Eye (tissue), 1 donor: ENCODE measurements at regions not wholly inside any gene's neighbourhood (a gene's known extent, or its start where the extent isn't known, plus 50 kb on each side); places are given as distances from the start of the nearest gene placed in this dataset.

ENCODE experiments used
- DNase-seq: peaks from one replicate; pipeline ENCODE4 v3.0.0-alpha.2; 2015

DNA sequence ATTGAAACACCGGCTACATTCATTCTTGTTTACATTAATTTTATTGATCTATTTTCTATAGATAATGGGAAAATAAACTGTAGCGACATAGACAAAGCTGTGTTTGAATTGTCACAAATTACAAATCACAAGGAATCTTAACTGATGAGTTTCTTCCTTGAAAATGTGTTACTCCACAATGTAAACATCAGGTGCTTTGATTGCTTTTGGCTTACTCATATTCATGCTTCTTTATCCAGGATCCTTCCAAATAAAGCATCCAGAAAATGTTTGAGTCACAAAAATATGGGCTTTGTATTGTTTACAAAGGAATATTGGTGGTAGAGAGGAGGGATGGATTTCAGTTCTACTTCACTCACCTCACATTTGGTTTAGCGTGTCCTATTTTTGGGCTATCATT lies 64.0 kb downstream of the BMP2 start:
- no peak for DNase-seq

DNA sequence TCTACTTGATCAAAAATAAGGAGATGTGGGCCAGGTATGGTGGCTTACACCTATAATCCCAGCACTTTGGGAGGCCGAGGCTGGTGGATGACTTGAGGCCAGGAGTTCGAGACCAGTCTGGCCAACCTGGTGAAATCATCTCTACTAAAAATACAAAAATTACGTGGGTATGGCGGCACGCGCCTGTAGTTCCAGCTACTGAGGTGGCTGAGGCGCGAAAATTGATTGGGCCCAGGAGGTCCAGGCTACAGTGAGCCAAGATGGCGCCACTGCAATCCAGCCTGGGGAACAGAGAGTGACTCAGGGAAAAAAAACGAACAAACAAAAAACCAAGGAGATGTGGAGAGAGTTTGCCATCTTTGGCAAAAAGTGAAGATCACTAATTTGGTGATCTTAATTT lies 65.3 kb downstream of the BMP2 start:
- DNase-seq: no peak

DNA sequence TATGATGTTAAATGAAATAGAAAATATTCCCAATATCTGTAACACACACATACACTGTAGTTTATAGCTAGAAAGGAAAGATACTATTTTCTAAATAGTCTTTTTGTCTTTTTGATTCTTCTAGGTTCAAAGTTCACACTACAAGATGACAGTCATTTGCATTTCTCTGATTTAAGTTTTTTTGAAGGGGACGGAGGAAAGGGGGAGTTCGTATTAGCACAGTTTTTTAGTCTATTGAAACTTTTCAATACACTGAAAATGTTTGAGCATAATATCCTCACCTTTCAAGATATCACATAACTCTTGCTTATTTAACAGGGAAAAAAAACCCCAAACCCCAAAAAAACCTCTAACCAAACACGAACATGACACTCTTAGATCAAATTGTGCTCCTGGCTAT lies 68.1 kb downstream of the BMP2 start:
- DNase-seq: no peak

- DNase-seq: no peak
Measured at GRCh38 chr20:6836821-6837374, 69.4 kb downstream of the BMP2 start.

DNA sequence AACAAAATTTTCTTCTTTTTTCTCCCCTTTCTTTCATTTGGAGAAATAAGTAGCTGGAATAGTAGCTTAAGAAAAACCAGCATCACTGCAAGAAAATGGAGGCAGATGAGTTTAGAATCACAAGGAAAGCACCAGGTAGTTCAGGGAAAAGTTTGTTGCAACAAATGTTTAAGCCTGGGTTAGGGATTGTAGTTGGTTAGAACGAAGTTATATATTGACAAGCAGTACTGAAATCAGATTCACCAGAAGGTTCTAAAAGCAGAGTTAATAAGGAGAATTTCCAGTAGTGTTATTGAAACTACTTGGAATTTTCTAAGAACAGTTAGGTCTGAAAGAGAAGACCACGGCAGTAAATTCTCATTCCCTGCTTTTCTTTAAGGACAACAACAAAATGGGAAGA lies 70.2 kb downstream of the BMP2 start:
- DNase-seq: no peak

GRCh38 chr20:6838181-6838826 lies 70.8 kb downstream of the BMP2 start:
- DNase-seq: peak; percentile 47

DNA sequence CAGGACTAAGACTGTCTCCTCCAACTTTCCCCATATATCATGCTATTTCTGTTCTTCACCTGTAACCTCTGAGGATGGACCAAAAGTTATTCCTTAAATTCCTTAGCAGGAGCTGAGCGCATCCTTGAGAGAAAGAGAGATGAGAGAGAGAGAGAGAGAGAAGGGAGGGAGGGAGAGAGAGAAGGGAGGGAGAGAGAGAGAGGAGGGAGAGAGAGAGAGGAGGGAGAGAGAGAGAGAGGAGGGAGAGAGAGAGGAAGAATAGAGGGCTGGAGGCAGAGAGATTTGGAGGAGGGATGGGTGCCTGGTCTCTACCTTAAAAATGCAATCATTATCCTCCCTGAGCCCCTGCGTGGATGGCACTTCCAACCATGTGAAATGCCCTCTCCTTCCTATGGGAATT lies 73.6 kb downstream of the BMP2 start:
- DNase-seq: no peak

DNA sequence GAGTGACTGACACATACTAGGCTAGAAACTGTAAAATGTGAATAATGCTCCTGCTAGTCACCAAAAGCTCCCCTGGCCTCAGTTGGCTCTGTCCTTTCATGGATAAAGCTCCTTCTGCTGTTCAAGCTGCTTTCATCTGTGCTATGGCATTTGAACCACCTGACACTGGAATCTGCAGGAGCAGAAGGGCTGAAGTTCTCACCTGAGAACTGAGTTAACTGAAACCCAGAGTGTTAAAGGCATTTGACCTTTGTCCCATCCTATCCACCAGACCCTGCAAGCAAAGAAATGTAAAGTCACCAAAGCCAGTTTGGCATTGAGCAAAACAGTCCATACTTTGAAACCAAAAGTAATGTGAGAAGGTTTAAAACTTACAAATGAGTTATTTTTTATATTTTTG lies 77.7 kb downstream of the BMP2 start:
- no peak for DNase-seq

DNA sequence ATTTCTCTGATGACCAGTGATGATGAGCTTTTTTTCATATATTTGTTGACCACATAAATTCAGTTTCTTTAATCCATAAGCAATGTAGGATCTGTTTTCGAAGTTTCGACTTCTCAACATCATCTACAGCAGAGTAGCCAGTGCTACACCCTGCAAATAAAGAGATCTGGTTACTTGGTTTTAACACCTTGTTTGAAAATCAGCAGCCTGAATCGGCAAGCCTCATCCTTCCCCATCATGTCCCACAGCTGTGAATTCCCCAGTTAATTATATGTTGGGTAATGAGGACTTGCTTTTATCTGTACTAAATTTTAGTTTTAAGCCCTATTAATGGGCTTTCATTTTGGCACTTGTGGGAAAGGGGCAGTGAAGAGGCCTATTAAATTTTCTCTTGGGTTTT lies 80.6 kb downstream of the BMP2 start:
- no peak for DNase-seq

DNA sequence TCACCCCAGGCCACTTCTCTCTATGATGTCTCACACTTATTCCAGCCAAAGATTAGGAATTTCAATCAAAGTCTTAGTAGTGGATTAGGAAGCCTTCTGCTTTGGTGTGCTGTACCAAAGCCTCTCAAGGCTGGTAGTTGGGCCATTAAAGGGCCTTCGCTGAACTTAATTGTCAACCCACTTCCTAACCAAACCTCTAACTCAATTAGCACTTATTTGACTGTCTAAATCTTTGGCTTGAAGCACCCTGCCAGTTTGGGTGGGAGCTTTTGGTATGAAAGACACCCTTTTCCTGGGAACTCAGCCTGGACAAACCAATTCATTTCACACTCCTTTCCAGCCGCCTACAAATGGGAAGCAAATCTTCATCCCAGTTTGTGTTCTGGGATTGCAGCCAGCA lies 81.5 kb downstream of the BMP2 start:
- no peak for DNase-seq

DNA sequence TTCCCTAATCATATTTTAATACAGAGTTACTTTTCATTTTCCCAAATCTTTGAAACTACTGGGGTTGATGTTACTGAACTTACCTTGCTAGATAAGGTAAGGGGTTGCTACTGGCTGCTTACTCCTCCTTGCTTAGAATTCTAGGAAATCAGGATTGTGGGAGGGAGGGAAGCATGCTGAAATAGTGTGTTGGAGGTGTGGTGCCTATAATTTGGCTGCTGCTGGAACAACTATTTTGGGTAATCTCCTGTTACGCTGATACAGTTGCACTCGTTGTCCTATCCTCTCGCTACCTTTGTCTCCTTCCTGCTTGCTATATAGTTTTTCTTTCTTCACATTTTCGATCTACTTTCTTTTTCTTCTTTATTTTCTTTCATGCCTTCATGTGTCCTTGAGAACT lies 83.7 kb downstream of the BMP2 start:
- no peak for DNase-seq

GRCh38 chr20:6852478-6852877 lies 85.0 kb downstream of the BMP2 start:
- no peak for DNase-seq

DNA sequence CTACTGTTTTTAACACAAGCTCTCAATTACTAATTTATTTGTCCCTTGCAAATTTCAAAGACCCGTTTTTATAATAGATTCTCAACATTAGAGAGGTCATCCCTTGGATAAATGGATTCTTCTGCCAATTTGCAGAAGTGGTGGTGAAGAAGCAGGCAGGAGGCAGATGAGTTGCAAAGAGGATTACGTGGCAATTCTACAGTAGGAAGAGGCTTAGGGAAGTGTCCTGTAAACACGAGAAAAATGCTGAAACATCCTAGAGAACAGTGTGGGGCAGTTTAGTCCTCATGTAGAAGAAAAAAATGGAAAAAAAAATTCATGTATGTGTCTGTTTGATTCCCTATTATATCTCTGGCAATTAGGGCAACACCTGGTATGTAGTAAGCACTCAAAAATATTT lies 87.6 kb downstream of the BMP2 start:
- DNase-seq: no peak

GRCh38 chr20:6855796-6856195 lies 88.3 kb downstream of the BMP2 start:
- no peak for DNase-seq

- DNase-seq: no peak
Measured at GRCh38 chr20:6857927-6858326, 90.4 kb downstream of the BMP2 start.

- DNase-seq: no peak
Measured at GRCh38 chr20:6863355-6863754, 95.9 kb downstream of the BMP2 start.

- no peak for DNase-seq
Measured at GRCh38 chr20:6863798-6864201, 96.3 kb downstream of the BMP2 start.

DNA sequence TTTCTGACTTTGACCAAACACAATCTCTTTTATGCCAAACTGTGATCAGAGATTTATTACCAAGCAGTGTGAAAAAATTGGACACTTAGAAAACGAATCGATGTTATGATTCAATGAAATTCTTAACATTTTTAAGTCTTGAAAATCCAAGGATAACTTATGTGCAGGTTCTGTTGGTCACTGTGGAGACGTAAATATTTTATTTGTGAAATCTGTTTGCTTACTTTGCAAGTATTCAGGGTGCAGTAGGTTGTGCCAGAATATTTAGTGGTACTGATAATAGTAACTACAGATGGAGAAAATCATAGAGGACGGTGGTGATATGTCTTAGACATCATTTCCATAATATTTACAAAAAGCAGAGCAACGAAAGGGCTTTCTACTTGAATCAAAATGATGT lies 97.3 kb downstream of the BMP2 start:
- DNase-seq: no peak

GRCh38 chr20:6866741-6867140 lies 99.3 kb downstream of the BMP2 start:
- DNase-seq: no peak

- no peak for DNase-seq
Measured at GRCh38 chr20:6868861-6869260, 101.4 kb downstream of the BMP2 start.

GRCh38 chr20:6870559-6870958 lies 103.1 kb downstream of the BMP2 start:
- DNase-seq: no peak

GRCh38 chr20:6877633-6878032 lies 110.1 kb downstream of the BMP2 start:
- DNase-seq: no peak

GRCh38 chr20:6882561-6883291 lies 115.2 kb downstream of the BMP2 start:
- peak; percentile 22 for DNase-seq

DNA sequence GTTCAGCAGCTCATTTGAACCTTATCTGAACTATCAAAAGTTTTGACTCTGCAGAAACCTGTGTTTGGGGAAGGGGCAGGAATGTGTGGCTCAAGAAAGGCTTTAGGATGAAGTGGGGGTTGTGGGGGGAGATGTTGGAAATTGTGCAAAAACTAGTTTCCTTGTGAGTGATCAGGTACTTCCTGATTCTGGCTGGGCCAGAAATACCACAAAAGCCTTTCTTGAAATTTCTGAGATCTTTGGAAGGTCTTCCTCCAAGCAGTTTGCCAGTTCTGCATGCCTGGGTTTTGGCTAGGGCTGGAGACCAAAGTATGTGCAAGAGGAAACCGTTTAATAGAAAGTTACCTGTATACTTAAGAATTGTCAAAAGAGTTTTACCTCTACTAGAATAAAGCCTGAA lies 116.6 kb downstream of the BMP2 start:
- no peak for DNase-seq
